Esophagus squamous epithelium (tissue), 5 donors: ENCODE measurements at regions not wholly inside any gene's neighbourhood (a gene's known extent, or its start where the extent isn't known, plus 50 kb on each side); places are given as distances from the start of the nearest gene placed in this dataset.

Source experiments
- DNase-seq: peaks from one replicate; lab custom pipeline; 2025; lab: John Stamatoyannopoulos, UW
- H3K27ac ChIP-seq, 4 donors: fragments of 200-600 bp; sonication (generic); one replicate each; pipeline ENCODE4 v1.5.1; 2016 to 2019; ENCODE audit warnings: mild to moderate bottlenecking in 1 of 4
- H3K27me3 ChIP-seq, 4 donors: fragments of 200-600 bp; sonication (generic); 1 replicate in 3 of 4; 2 replicates in 1 of 4; pipeline versions ENCODE4 v1.5.1 to v1.6.0; 2017 to 2021; ENCODE audit warnings: antibody characterized with exemption in 1 of 4
- H3K36me3 ChIP-seq, 3 donors: fragments of 200-600 bp; sonication (generic); one replicate each; pipeline ENCODE4 v1.5.1; 2016 to 2019
- H3K4me1 ChIP-seq, 3 donors: fragments of 200-600 bp; sonication (generic); one replicate each; pipeline ENCODE4 v1.5.1; 2017 to 2019
- H3K4me3 ChIP-seq, 4 donors: fragments of 200-600 bp; sonication (generic); 1 replicate in 3 of 4; 2 replicates in 1 of 4; pipeline ENCODE4 v1.5.1; 2016 to 2019; ENCODE audit warnings: mild to moderate bottlenecking in 2 of 4, moderate library complexity in 1 of 4
- H3K9me3 ChIP-seq, 3 donors: fragments of 200-600 bp; sonication (generic); one replicate each; pipeline ENCODE4 v1.5.1; 2016 to 2019
- POLR2A ChIP-seq, 4 donors: fragments of 450-650 bp; IDR thresholded peaks; one replicate each; pipeline ENCODE4 v1.6.1; 2017; ENCODE audit warnings: antibody characterized with exemption in 4 of 4, mild to moderate bottlenecking in 4 of 4, moderate library complexity in 3 of 4
- WGBS, 2 donors: methylation state at CpG; one replicate each; pipeline ENCODE4 v1.1.5; 2018; 5-methylcytosine and 5-hydroxymethylcytosine counted together
- intact Hi-C: fragments of 100-400 bp; cut with DNase I; formaldehyde crosslinking; loops from one replicate; pipeline ENCODE4 v1.15.0; 2022
- TF ChIP-seq, protein P1 (sequence below), 6 experiments: fragments of 450-650 bp in 4 of 6; fragments of 200-600 bp in 2 of 6; sonication (generic) in 2 of 6; IDR thresholded peaks; one replicate each; pipeline ENCODE4 v1.5.1; 2016 to 2019; ENCODE audit warnings: antibody characterized with exemption in 6 of 6, mild to moderate bottlenecking in 4 of 6, moderate library complexity in 4 of 6
- donor health status: DM: yes; HTN: yes; CAD: no.

- TF ChIP-seq POLR2A (IDR thresholded peaks at IDR 0.05) = no peak
- TF ChIP-seq, protein P1, sequence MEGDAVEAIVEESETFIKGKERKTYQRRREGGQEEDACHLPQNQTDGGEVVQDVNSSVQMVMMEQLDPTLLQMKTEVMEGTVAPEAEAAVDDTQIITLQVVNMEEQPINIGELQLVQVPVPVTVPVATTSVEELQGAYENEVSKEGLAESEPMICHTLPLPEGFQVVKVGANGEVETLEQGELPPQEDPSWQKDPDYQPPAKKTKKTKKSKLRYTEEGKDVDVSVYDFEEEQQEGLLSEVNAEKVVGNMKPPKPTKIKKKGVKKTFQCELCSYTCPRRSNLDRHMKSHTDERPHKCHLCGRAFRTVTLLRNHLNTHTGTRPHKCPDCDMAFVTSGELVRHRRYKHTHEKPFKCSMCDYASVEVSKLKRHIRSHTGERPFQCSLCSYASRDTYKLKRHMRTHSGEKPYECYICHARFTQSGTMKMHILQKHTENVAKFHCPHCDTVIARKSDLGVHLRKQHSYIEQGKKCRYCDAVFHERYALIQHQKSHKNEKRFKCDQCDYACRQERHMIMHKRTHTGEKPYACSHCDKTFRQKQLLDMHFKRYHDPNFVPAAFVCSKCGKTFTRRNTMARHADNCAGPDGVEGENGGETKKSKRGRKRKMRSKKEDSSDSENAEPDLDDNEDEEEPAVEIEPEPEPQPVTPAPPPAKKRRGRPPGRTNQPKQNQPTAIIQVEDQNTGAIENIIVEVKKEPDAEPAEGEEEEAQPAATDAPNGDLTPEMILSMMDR (IDR thresholded peaks at IDR 0.05) = no peak
- WGBS, 2 donors = 89 to 92% methylated on average over 6 of the region's 7 CpGs
- H3K27ac ChIP-seq = no peak overlapping the region
- no peaks in the 10 kb centered on the region for H3K4me1 ChIP-seq
- no peaks in the 10 kb centered on the region for H3K9me3 ChIP-seq
- H3K27me3 ChIP-seq = no peaks in the 10 kb centered on the region
- no peak overlapping the region for H3K4me3 ChIP-seq
- no peaks in the 10 kb centered on the region for H3K36me3 ChIP-seq
- DNase-seq = no peak
- intact Hi-C loops = no loop called here
Observed at GRCh38 chr15:31169558-31169957, 68.0 kb upstream of the TRPM1 start.

- Histone ChIP-seq H3K36me3 (no peaks in the 10 kb centered on the region), H3K9me3 (no peaks in the 10 kb centered on the region), H3K27me3 (no peaks in the 10 kb centered on the region), H3K4me1 (no peaks in the 10 kb centered on the region), H3K4me3 (no peak overlapping the region), H3K27ac (no peak overlapping the region)
- intact Hi-C loops = no loop called here
- 77 to 92% methylated on average over 5 to 7 of the region's 8 CpGs for WGBS, 2 donors
- no peak for DNase-seq
- TF ChIP-seq POLR2A (IDR thresholded peaks at IDR 0.05) = no peak
- TF ChIP-seq, protein P1 (IDR thresholded peaks at IDR 0.05) = no peak
Observed at GRCh38 chr15:31171731-31172130, 70.2 kb upstream of the TRPM1 start.

- no peaks in the 10 kb centered on the region for H3K36me3 ChIP-seq
- TF ChIP-seq, protein P1 (IDR thresholded peaks at IDR 0.05) = no peak
- no peak for TF ChIP-seq POLR2A (IDR thresholded peaks at IDR 0.05)
- no peak overlapping the region for H3K27ac ChIP-seq
- no peaks in the 10 kb centered on the region for H3K27me3 ChIP-seq
- H3K4me3 ChIP-seq = no peak overlapping the region
- intact Hi-C loops = no loop called here
- H3K4me1 ChIP-seq = no peaks in the 10 kb centered on the region
- no peak for DNase-seq
- WGBS, 2 donors = 80 to 88% methylated on average over 2 to 4 of the region's 6 CpGs
- H3K9me3 ChIP-seq = no peaks in the 10 kb centered on the region
Observed at GRCh38 chr15:31172606-31173005, 71.1 kb upstream of the TRPM1 start.

DNA sequence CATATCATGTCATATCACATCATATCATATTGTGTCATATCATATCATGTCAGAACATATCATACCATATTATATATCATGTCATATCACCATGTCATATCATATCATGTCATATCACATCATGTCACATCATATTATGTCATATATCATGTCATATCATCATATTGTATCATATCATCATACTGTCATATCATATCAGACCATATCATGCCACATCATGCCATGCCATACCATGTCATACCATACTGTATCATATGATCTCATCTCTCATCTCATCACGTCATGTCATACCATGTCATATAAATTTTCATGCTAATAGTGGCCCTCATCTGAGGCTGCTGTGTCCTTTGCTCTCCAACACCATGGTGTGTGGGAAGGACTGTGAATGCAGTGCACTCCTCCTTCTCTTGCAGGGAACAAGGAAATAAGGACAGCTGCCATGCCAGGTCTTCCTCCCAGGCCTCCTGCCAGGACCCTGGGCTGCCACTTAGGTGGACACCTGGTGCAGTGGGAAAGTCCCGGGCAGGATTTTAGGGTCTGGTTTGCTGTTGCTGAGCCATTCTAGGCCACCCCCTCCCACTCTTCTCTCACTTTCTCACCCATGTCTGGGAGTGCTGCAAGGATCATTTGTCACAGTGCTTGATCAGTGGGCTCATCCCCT lies 72.4 kb upstream of the TRPM1 start:
- Histone ChIP-seq H3K9me3 (no peaks in the 10 kb centered on the region), H3K36me3 (no peaks in the 10 kb centered on the region), H3K4me1 (no peaks in the 10 kb centered on the region), H3K27ac (no peak overlapping the region), H3K27me3 (no peaks in the 10 kb centered on the region), H3K4me3 (no peak overlapping the region)
- intact Hi-C loops = no loop called here
- TF ChIP-seq, protein P1 (IDR thresholded peaks at IDR 0.05) = no peak
- no peak for TF ChIP-seq POLR2A (IDR thresholded peaks at IDR 0.05)
- DNase-seq = no peak
- WGBS, 2 donors = 80 to 97% methylated on average over 2 of the region's 2 CpGs

GRCh38 chr15:31175484-31175883 lies 74.0 kb upstream of the TRPM1 start:
- H3K27me3 ChIP-seq = no peaks in the 10 kb centered on the region
- TF ChIP-seq, protein P1 (IDR thresholded peaks at IDR 0.05) = no peak
- no peak for TF ChIP-seq POLR2A (IDR thresholded peaks at IDR 0.05)
- intact Hi-C loops = no loop called here
- no peak overlapping the region for H3K4me3 ChIP-seq
- H3K27ac ChIP-seq = no peak overlapping the region
- 89 to 94% methylated on average over 7 of the region's 9 CpGs for WGBS, 2 donors
- H3K9me3 ChIP-seq = peaks cover 0 to 2% (median 0%) of the 10 kb centered on the region in 3 donors
- H3K36me3 ChIP-seq = no peaks in the 10 kb centered on the region
- no peaks in the 10 kb centered on the region for H3K4me1 ChIP-seq
- DNase-seq = no peak
